ENCODE measurements at regions not wholly inside any gene's neighbourhood (a gene's known extent, or its start where the extent isn't known, plus 50 kb on each side); places are given as distances from the start of the nearest gene placed in this dataset.
"Not testable (repeated sequence)": the region's sequence is repeated elsewhere in the genome, so short reads cannot be mapped to it uniquely, and the experiment has no call there.

GRCh38 chr2:53314718-53315117 is 452.9 kb upstream of the CHAC2 start:
- ATAC-seq (ENCODE audit: low FRiP score) (no peak), DNase-seq (ENCODE audit: low spot score) (no peak)
- TF ChIP-seq, protein P1, sequence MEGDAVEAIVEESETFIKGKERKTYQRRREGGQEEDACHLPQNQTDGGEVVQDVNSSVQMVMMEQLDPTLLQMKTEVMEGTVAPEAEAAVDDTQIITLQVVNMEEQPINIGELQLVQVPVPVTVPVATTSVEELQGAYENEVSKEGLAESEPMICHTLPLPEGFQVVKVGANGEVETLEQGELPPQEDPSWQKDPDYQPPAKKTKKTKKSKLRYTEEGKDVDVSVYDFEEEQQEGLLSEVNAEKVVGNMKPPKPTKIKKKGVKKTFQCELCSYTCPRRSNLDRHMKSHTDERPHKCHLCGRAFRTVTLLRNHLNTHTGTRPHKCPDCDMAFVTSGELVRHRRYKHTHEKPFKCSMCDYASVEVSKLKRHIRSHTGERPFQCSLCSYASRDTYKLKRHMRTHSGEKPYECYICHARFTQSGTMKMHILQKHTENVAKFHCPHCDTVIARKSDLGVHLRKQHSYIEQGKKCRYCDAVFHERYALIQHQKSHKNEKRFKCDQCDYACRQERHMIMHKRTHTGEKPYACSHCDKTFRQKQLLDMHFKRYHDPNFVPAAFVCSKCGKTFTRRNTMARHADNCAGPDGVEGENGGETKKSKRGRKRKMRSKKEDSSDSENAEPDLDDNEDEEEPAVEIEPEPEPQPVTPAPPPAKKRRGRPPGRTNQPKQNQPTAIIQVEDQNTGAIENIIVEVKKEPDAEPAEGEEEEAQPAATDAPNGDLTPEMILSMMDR (IDR thresholded peaks at IDR 0.05) = no peak

- DNase-seq (ENCODE audit: low spot score); ATAC-seq (ENCODE audit: low FRiP score): not testable (repeated sequence)
These were observed 454.0 kb upstream of the CHAC2 start for GRCh38 chr2:53313644-53314043.

GRCh38 chr2:53312721-53313120 is 454.9 kb upstream of the CHAC2 start:
- DNase-seq (ENCODE audit: low spot score) = no peak
- peak; percentile 48 for ATAC-seq (ENCODE audit: low FRiP score)
- TF ChIP-seq, protein P1 (IDR thresholded peaks at IDR 0.05) = no peak

DNA sequence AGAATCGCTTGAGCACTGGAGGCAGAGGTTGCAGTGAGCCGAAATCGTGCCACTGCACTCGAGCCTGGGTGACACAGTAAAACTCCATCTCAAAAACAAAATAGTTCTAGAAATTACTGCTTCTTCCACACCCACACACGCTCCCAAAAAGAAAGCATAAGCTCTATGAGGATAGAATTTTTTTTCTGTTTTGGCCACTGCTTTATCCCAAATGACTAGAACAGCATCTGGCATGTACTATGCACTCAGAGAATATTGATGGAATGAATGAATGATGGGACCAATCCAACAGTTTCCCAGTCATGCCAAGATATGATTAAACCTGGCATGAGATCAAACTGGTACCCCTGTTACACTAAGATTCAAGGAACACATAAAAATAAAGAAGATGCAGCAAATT is 455.4 kb upstream of the CHAC2 start:
- DNase-seq (ENCODE audit: low spot score) = no peak
- no peak for ATAC-seq (ENCODE audit: low FRiP score)
- TF ChIP-seq, protein P1 (IDR thresholded peaks at IDR 0.05) = no peak

- TF ChIP-seq, protein P1 (IDR thresholded peaks at IDR 0.05) = no peak
- DNase-seq (ENCODE audit: low spot score) (no peak), ATAC-seq (ENCODE audit: low FRiP score) (no peak)
These were observed 464.5 kb upstream of the CHAC2 start for GRCh38 chr2:53303012-53303578.

- TF ChIP-seq, protein P1 (IDR thresholded peaks at IDR 0.05) = no peak
- DNase-seq (ENCODE audit: low spot score) = no peak
These were observed 465.1 kb upstream of the CHAC2 start for GRCh38 chr2:53302455-53302854.

DNA sequence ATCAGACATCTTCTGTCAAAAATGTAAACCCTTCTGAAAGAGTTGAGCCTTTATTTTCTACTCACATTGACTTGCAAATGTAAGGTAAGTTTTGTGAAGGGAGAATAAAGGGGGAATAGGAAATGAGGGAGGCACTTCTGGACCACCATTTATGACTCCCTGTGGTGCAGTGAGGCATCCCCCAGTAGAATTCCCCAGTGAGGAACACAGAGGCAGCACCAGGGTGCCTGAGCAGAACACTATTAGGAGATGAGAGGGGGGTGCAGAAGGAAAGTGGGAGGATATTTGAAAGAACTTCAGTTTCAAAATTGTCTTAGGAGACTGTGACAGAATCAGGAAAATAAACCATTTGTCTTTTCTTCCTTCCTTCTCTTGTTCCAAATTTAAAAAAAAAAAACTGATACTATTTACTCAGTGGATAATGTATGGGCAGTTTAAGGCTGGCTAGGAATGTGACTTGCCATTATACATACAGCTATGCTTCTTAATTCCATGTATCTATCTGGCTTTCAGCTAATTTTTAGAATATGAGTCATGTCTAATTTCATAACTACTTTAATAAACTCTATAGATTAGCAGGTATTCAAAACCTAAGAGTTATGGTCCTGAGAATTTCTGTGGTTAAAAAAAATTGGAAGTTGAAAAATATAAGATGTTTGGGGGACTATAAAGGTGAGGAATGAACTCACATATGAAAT is 478.1 kb upstream of the CHAC2 start:
- no peak for ATAC-seq (ENCODE audit: low FRiP score)

More at GRCh38 chr2:53302455-53302854, 465.1 kb upstream of the CHAC2 start:
- ATAC-seq (ENCODE audit: low FRiP score) = no peak

More for the DNA sequence above, 478.1 kb upstream of the CHAC2 start:
- no peak for DNase-seq (ENCODE audit: low spot score)
- TF ChIP-seq, protein P1 (IDR thresholded peaks at IDR 0.05) = no peak

All from omental fat pad (tissue), 3 donors.